HEK293 (cell line): ENCODE measurements at regions not wholly inside any gene's neighbourhood (a gene's known extent, or its start where the extent isn't known, plus 50 kb on each side); places are given as distances from the start of the nearest gene placed in this dataset.

Experiments used
- CTCF ChIA-PET: fragments of 350-600 bp; formaldehyde crosslinking; extraction: SDS; loops from one replicate; lab custom pipeline; 2021; ENCODE audit warnings: antibody characterized with exemption; lab: Yijun Ruan, JAX
- POLR2A ChIA-PET: fragments of 300-600 bp; formaldehyde crosslinking; extraction: SDS; loops from one replicate; lab custom pipeline; 2020; ENCODE audit warnings: antibody characterized with exemption, inconsistent platforms; lab: Yijun Ruan, JAX
- H3K27ac ChIP-seq: fragments of 200-500 bp; sonication (Bioruptor generic); 2 replicates; pipeline ENCODE4 v1.5.1; 2014; ENCODE audit warnings: low read depth, low read length, control low read depth, inconsistent platforms; ENCODE audit errors: extremely low read depth
- H3K36me3 ChIP-seq, 2 experiments: fragments of 200-500 bp in 1 of 2; sonication (Bioruptor generic) in 1 of 2; 1 replicate in 1 of 2; 2 replicates in 1 of 2; pipeline ENCODE4 v1.5.1; 2014 to 2017; ENCODE audit warnings: inconsistent platforms in 2 of 2, low read length in 2 of 2; ENCODE audit not compliant: control insufficient read depth in 2 of 2, insufficient read depth in 1 of 2
- H3K4me1 ChIP-seq: fragments of 200-500 bp; sonication (Bioruptor generic); 2 replicates; pipeline ENCODE4 v1.5.1; 2014; ENCODE audit warnings: mild to moderate bottlenecking, low read length, inconsistent platforms; ENCODE audit not compliant: control insufficient read depth, insufficient read depth
- H3K4me3 ChIP-seq: 2 replicates; pipeline ENCODE4 v1.5.1; 2011; ENCODE audit warnings: low read depth, mild to moderate bottlenecking, control low read depth, low read length, moderate library complexity
- H3K9me3 ChIP-seq: fragments of 200-500 bp; sonication (Bioruptor generic); 2 replicates; pipeline ENCODE4 v1.5.1; 2014; ENCODE audit warnings: low read depth, low read length, inconsistent platforms; ENCODE audit not compliant: control insufficient read depth, insufficient read depth
- CTCF ChIP-seq: fragments of 450-650 bp; formaldehyde crosslinking; IDR thresholded peaks from 2 replicates; pipeline ENCODE4 v1.5.1; 2016; ENCODE audit warnings: missing biosample characterization, missing genetic modification characterization
- GLIS1 ChIP-seq: fragments of 450-650 bp; formaldehyde crosslinking; IDR thresholded peaks from 2 replicates; pipeline ENCODE4 v1.5.1; 2016; ENCODE audit warnings: missing biosample characterization, missing genetic modification characterization
- KLF1 ChIP-seq: fragments of 450-650 bp; formaldehyde crosslinking; IDR thresholded peaks from 2 replicates; pipeline ENCODE4 v1.5.1; 2016; ENCODE audit warnings: missing biosample characterization, missing genetic modification characterization
- MYNN ChIP-seq: fragments of 450-650 bp; formaldehyde crosslinking; IDR thresholded peaks from 2 replicates; pipeline ENCODE4 v1.5.1; 2016; ENCODE audit warnings: missing biosample characterization, missing genetic modification characterization, borderline replicate concordance
- PRDM1 ChIP-seq: fragments of 450-650 bp; formaldehyde crosslinking; IDR thresholded peaks from 2 replicates; pipeline ENCODE4; 2016; ENCODE audit warnings: missing biosample characterization, missing genetic modification characterization
- PRDM6 ChIP-seq: fragments of 450-650 bp; formaldehyde crosslinking; IDR thresholded peaks from 2 replicates; pipeline ENCODE4 v1.5.1; 2017; ENCODE audit warnings: missing biosample characterization, missing genetic modification characterization
- TRIM28 ChIP-seq: IDR thresholded peaks from 2 replicates; pipeline ENCODE4 v1.6.1; 2011; ENCODE audit warnings: low read length, control low read depth, borderline replicate concordance
- ZBTB48 ChIP-seq: fragments of 450-650 bp; formaldehyde crosslinking; IDR thresholded peaks from 2 replicates; pipeline ENCODE4 v1.5.1; 2016; ENCODE audit warnings: missing biosample characterization, missing genetic modification characterization
- ZNF10 ChIP-seq: fragments of 450-650 bp; formaldehyde crosslinking; IDR thresholded peaks from 2 replicates; pipeline ENCODE4 v1.5.1; 2017; ENCODE audit warnings: missing biosample characterization, missing genetic modification characterization
- ZNF132 ChIP-seq: fragments of 450-650 bp; formaldehyde crosslinking; IDR thresholded peaks from 2 replicates; pipeline ENCODE4 v1.5.1; 2017; ENCODE audit warnings: missing biosample characterization, missing genetic modification characterization, borderline replicate concordance
- ZNF16 ChIP-seq: fragments of 450-650 bp; formaldehyde crosslinking; IDR thresholded peaks from 2 replicates; pipeline ENCODE4 v1.5.1; 2016; ENCODE audit warnings: low read depth, missing biosample characterization, missing genetic modification characterization
- ZNF292 ChIP-seq: fragments of 450-650 bp; formaldehyde crosslinking; IDR thresholded peaks from 2 replicates; pipeline ENCODE4 v1.5.1; 2016; ENCODE audit warnings: low read depth, missing biosample characterization, missing genetic modification characterization, borderline replicate concordance
- ZNF335 ChIP-seq: fragments of 450-650 bp; formaldehyde crosslinking; conservative IDR thresholded peaks from 2 replicates; pipeline ENCODE4 v1.5.1; 2016; ENCODE audit warnings: missing biosample characterization, missing genetic modification characterization
- ZNF350 ChIP-seq: fragments of 450-650 bp; formaldehyde crosslinking; IDR thresholded peaks from 2 replicates; pipeline ENCODE4 v1.5.0; 2017; ENCODE audit warnings: missing biosample characterization, mild to moderate bottlenecking, missing genetic modification characterization
- ZNF473 ChIP-seq: fragments of 450-650 bp; formaldehyde crosslinking; IDR thresholded peaks from 2 replicates; pipeline ENCODE4 v1.5.1; 2017; ENCODE audit warnings: missing biosample characterization, missing genetic modification characterization
- ZNF530 ChIP-seq: fragments of 450-650 bp; formaldehyde crosslinking; IDR thresholded peaks from 2 replicates; pipeline ENCODE4 v1.5.1; 2016; ENCODE audit warnings: low read depth, missing biosample characterization, missing genetic modification characterization
- ZNF549 ChIP-seq: fragments of 450-650 bp; IDR thresholded peaks from 2 replicates; pipeline ENCODE4 v1.5.1; 2018; ENCODE audit warnings: missing biosample characterization, missing genetic modification characterization, mild to moderate bottlenecking, inconsistent platforms, moderate library complexity
- ZNF596 ChIP-seq: fragments of 450-650 bp; IDR thresholded peaks from 2 replicates; pipeline ENCODE4 v1.5.0; 2018; ENCODE audit warnings: missing biosample characterization, mild to moderate bottlenecking, missing genetic modification characterization, moderate library complexity
- ZNF777 ChIP-seq: fragments of 450-650 bp; formaldehyde crosslinking; IDR thresholded peaks from 2 replicates; pipeline ENCODE4 v1.5.1; 2017; ENCODE audit warnings: missing biosample characterization, missing genetic modification characterization, borderline replicate concordance
- ZSCAN30 ChIP-seq: fragments of 450-650 bp; IDR thresholded peaks from 2 replicates; pipeline ENCODE4 v1.5.1; 2018; ENCODE audit warnings: missing biosample characterization, mild to moderate bottlenecking, missing genetic modification characterization, moderate library complexity
- TF ChIP-seq, protein P1 (sequence below): fragments of 450-650 bp; formaldehyde crosslinking; IDR thresholded peaks from 2 replicates; pipeline ENCODE4 v1.5.0; 2017; ENCODE audit warnings: missing biosample characterization, missing genetic modification characterization, borderline replicate concordance
- TF ChIP-seq, protein P2 (sequence below): fragments of 450-650 bp; formaldehyde crosslinking; IDR thresholded peaks from 2 replicates; pipeline ENCODE4 v1.5.1; 2017; ENCODE audit warnings: missing biosample characterization, missing genetic modification characterization
- TF ChIP-seq, protein P3 (sequence below): fragments of 450-650 bp; formaldehyde crosslinking; IDR thresholded peaks from 2 replicates; pipeline ENCODE4 v1.5.1; 2016; ENCODE audit warnings: missing biosample characterization, missing genetic modification characterization
- TF ChIP-seq, protein P4 (sequence below): fragments of 450-650 bp; formaldehyde crosslinking; IDR thresholded peaks from 2 replicates; pipeline ENCODE4 v1.5.1; 2016; ENCODE audit warnings: missing biosample characterization, missing genetic modification characterization

- Histone ChIP-seq H3K4me1 (peaks cover 13% of the 10 kb centered on the region), H3K9me3 (no peaks in the 10 kb centered on the region), H3K27ac (no peak overlapping the region), H3K36me3 (no peaks in the 10 kb centered on the region), H3K4me3 (no peak overlapping the region)
- CTCF ChIA-PET = interaction anchor here (0.6 to 4.7 kb wide), 35 partner anchors 9 to 883 kb away, joined by 3 to 69 read pairs (median 4); partner anchors contain the start of gene MGAT5
- POLR2A ChIA-PET = interaction anchor here (0.9 to 2.5 kb wide), 4 partner anchors 83 to 294 kb away, joined by 3 to 14 read pairs (median 4); no protein-coding TSS in a partner anchor
- TF ChIP-seq CTCF (tag by site-specific recombination) = peak; percentile 40; the same call in 1 of the 2 replicates
- TF ChIP-seq MYNN (tag by site-specific recombination) = no peak
- TF ChIP-seq ZNF132 (tag by site-specific recombination) = no peak
- peak; percentile 52 for TF ChIP-seq PRDM6 (tag by site-specific recombination)
- TF ChIP-seq ZNF530 (tag by site-specific recombination) = no peak
- TF ChIP-seq ZNF292 = no peak
- no peak for TF ChIP-seq ZSCAN30 (tag by site-specific recombination)
- no peak for TF ChIP-seq TRIM28
- TF ChIP-seq ZBTB48 = peak; percentile 72
- TF ChIP-seq ZNF777 = no peak
- no peak for TF ChIP-seq PRDM1 (tag by site-specific recombination)
- TF ChIP-seq ZNF16 (tag by site-specific recombination) = no peak
- TF ChIP-seq KLF1 (tag by site-specific recombination) = no peak
- TF ChIP-seq ZNF10 (tag by site-specific recombination) = no peak
- TF ChIP-seq ZNF335 (tag by site-specific recombination) = peak; percentile 65
- TF ChIP-seq ZNF549 (tag by site-specific recombination) = no peak
- TF ChIP-seq, protein P1, sequence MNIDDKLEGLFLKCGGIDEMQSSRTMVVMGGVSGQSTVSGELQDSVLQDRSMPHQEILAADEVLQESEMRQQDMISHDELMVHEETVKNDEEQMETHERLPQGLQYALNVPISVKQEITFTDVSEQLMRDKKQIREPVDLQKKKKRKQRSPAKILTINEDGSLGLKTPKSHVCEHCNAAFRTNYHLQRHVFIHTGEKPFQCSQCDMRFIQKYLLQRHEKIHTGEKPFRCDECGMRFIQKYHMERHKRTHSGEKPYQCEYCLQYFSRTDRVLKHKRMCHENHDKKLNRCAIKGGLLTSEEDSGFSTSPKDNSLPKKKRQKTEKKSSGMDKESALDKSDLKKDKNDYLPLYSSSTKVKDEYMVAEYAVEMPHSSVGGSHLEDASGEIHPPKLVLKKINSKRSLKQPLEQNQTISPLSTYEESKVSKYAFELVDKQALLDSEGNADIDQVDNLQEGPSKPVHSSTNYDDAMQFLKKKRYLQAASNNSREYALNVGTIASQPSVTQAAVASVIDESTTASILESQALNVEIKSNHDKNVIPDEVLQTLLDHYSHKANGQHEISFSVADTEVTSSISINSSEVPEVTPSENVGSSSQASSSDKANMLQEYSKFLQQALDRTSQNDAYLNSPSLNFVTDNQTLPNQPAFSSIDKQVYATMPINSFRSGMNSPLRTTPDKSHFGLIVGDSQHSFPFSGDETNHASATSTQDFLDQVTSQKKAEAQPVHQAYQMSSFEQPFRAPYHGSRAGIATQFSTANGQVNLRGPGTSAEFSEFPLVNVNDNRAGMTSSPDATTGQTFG (tag by site-specific recombination) = no peak
- TF ChIP-seq ZNF596 = no peak
- TF ChIP-seq, protein P2, sequence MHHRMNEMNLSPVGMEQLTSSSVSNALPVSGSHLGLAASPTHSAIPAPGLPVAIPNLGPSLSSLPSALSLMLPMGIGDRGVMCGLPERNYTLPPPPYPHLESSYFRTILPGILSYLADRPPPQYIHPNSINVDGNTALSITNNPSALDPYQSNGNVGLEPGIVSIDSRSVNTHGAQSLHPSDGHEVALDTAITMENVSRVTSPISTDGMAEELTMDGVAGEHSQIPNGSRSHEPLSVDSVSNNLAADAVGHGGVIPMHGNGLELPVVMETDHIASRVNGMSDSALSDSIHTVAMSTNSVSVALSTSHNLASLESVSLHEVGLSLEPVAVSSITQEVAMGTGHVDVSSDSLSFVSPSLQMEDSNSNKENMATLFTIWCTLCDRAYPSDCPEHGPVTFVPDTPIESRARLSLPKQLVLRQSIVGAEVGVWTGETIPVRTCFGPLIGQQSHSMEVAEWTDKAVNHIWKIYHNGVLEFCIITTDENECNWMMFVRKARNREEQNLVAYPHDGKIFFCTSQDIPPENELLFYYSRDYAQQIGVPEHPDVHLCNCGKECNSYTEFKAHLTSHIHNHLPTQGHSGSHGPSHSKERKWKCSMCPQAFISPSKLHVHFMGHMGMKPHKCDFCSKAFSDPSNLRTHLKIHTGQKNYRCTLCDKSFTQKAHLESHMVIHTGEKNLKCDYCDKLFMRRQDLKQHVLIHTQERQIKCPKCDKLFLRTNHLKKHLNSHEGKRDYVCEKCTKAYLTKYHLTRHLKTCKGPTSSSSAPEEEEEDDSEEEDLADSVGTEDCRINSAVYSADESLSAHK (tag by site-specific recombination) = peak; percentile 39; the same call in 1 of the 2 replicates
- no peak for TF ChIP-seq GLIS1 (tag by site-specific recombination)
- TF ChIP-seq, protein P3, sequence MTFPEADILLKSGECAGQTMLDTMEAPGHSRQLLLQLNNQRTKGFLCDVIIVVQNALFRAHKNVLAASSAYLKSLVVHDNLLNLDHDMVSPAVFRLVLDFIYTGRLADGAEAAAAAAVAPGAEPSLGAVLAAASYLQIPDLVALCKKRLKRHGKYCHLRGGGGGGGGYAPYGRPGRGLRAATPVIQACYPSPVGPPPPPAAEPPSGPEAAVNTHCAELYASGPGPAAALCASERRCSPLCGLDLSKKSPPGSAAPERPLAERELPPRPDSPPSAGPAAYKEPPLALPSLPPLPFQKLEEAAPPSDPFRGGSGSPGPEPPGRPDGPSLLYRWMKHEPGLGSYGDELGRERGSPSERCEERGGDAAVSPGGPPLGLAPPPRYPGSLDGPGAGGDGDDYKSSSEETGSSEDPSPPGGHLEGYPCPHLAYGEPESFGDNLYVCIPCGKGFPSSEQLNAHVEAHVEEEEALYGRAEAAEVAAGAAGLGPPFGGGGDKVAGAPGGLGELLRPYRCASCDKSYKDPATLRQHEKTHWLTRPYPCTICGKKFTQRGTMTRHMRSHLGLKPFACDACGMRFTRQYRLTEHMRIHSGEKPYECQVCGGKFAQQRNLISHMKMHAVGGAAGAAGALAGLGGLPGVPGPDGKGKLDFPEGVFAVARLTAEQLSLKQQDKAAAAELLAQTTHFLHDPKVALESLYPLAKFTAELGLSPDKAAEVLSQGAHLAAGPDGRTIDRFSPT (tag by site-specific recombination) = no peak
- TF ChIP-seq ZNF473 (tag by site-specific recombination) = no peak
- TF ChIP-seq ZNF350 (tag by site-specific recombination) = no peak
- TF ChIP-seq, protein P4, sequence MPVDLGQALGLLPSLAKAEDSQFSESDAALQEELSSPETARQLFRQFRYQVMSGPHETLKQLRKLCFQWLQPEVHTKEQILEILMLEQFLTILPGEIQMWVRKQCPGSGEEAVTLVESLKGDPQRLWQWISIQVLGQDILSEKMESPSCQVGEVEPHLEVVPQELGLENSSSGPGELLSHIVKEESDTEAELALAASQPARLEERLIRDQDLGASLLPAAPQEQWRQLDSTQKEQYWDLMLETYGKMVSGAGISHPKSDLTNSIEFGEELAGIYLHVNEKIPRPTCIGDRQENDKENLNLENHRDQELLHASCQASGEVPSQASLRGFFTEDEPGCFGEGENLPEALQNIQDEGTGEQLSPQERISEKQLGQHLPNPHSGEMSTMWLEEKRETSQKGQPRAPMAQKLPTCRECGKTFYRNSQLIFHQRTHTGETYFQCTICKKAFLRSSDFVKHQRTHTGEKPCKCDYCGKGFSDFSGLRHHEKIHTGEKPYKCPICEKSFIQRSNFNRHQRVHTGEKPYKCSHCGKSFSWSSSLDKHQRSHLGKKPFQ (tag by site-specific recombination) = no peak
Observed at GRCh38 chr2:134118279-134119116, 135.4 kb upstream of the MGAT5 start.
